HepG2 (cell line): ENCODE measurements at regions not wholly inside any gene's neighbourhood (a gene's known extent, or its start where the extent isn't known, plus 50 kb on each side); places are given as distances from the start of the nearest gene placed in this dataset.

Experiments
- ATAC-seq: fragments of 200-7000 bp; cut with Tn5 transposase; 3 replicates; pipeline ENCODE4 v1.9.1; 2020; ENCODE audit warnings: mild to moderate bottlenecking, moderate library complexity
- BruUV-seq: library from RNA; stranded (reverse); fragments of 400-500 nt; replicated peaks from 2 replicates; lab custom pipeline; 2021; lab: Mats Ljungman, UMichigan
- CTCF ChIA-PET: fragments of 300-600 bp; formaldehyde crosslinking; extraction: SDS; loops from one replicate; lab custom pipeline; 2021; ENCODE audit warnings: low total read pairs, inconsistent platforms, low intra/inter-chr PET ratio; lab: Yijun Ruan, JAX
- POLR2A ChIA-PET: fragments of 350-600 bp; sonication (Branson Sonifier 250); formaldehyde crosslinking; loops from one replicate; lab custom pipeline; 2020; ENCODE audit warnings: antibody characterized with exemption, inconsistent platforms; lab: Yijun Ruan, JAX
- DNase-seq: peaks from one replicate; pipeline ENCODE4 v3.0.0-alpha.2; 2015; ENCODE audit warnings: low spot score
- FAIRE-seq: peaks from 3 replicates; lab custom pipeline; 2011; peaks lifted over from hg19 to GRCh38; lab: Jason Lieb, UNC
- H2AFZ ChIP-seq: one replicate; pipeline ENCODE4 v1.6.1; 2011; ENCODE audit warnings: low read length, inconsistent platforms
- H3K27ac ChIP-seq: fragments of 300-600 bp; 3 replicates; pipeline ENCODE4 v1.8.0; 2011; ENCODE audit warnings: mixed run types, mild to moderate bottlenecking, mixed read lengths, low read length, inconsistent platforms; ENCODE audit not compliant: insufficient read depth; ENCODE audit errors: extremely low read length
- H3K27me3 ChIP-seq, 2 experiments: fragments of 200-600 bp in 1 of 2; 2 replicates in 1 of 2; 3 replicates in 1 of 2; pipeline versions ENCODE4 v1.6.0 to v1.8.0; 2011; ENCODE audit warnings: low read length in 2 of 2, mild to moderate bottlenecking in 2 of 2, moderate library complexity in 2 of 2, inconsistent platforms in 1 of 2; ENCODE audit not compliant: insufficient read depth in 2 of 2, control insufficient read depth in 1 of 2
- H3K36me3 ChIP-seq, 2 experiments: fragments of 200-600 bp in 1 of 2; replicated peaks in 1 of 2; 2 replicates in 1 of 2; 3 replicates in 1 of 2; pipeline versions ENCODE4 v1.5.1 to v1.8.0; 2011; ENCODE audit warnings: low read length in 2 of 2, inconsistent platforms in 1 of 2; ENCODE audit not compliant: insufficient read depth in 2 of 2, control insufficient read depth in 1 of 2
- H3K4me1 ChIP-seq: 2 replicates; pipeline ENCODE4 v1.5.1; 2012; ENCODE audit warnings: low read length, inconsistent platforms; ENCODE audit not compliant: insufficient read depth
- H3K4me2 ChIP-seq: 2 replicates; pipeline ENCODE4 v1.6.0; 2011; ENCODE audit warnings: low read depth, low read length, inconsistent platforms
- H3K4me3 ChIP-seq, 3 experiments: fragments of 200-600 bp in 1 of 3; sonication (generic), shearing (Covaris generic) in 1 of 3; replicated peaks in 1 of 3; 2 replicates each; pipeline ENCODE4 v1.5.1; 2011 to 2016; ENCODE audit warnings: low read length in 3 of 3, inconsistent platforms in 2 of 3, low read depth in 2 of 3, mild to moderate bottlenecking in 2 of 3, control low read depth in 1 of 3, mixed read lengths in 1 of 3; ENCODE audit not compliant: insufficient read depth in 1 of 3
- H3K79me2 ChIP-seq: one replicate; pipeline ENCODE4 v1.6.1; 2011; ENCODE audit warnings: low read length, inconsistent platforms; ENCODE audit not compliant: insufficient read depth
- H3K9ac ChIP-seq: 2 replicates; pipeline ENCODE4 v1.6.0; 2011; ENCODE audit warnings: mild to moderate bottlenecking, low read depth, low read length, inconsistent platforms; ENCODE audit not compliant: insufficient read depth
- H3K9me3 ChIP-seq: 2 replicates; pipeline ENCODE4 v1.5.1; 2012; ENCODE audit warnings: mild to moderate bottlenecking, low read length
- H4K20me1 ChIP-seq: 2 replicates; pipeline ENCODE4 v1.6.0; 2011; ENCODE audit warnings: inconsistent platforms, mild to moderate bottlenecking, low read length, moderate library complexity; ENCODE audit not compliant: insufficient read depth
- ESRRA ChIP-seq: sonication (generic); formaldehyde crosslinking; IDR thresholded peaks from 2 replicates; pipeline ENCODE4 v1.5.1; 2020; ENCODE audit warnings: mild to moderate bottlenecking, low read depth, missing genetic modification reagents
- LRRFIP1 ChIP-seq: sonication (generic); formaldehyde crosslinking; conservative IDR thresholded peaks from 2 replicates; pipeline ENCODE4 v1.4.0; 2020; ENCODE audit warnings: missing genetic modification reagents
- TERF1 ChIP-seq: sonication (generic); formaldehyde crosslinking; IDR thresholded peaks from 2 replicates; pipeline ENCODE4 v1.8.0; 2022; ENCODE audit warnings: mild to moderate bottlenecking, missing genetic modification reagents, moderate library complexity
- ZNF234 ChIP-seq: sonication (generic); formaldehyde crosslinking; conservative IDR thresholded peaks from 2 replicates; pipeline ENCODE4 v1.5.1; 2020; ENCODE audit warnings: mild to moderate bottlenecking, missing genetic modification reagents
- ZNF432 ChIP-seq: sonication (generic); formaldehyde crosslinking; IDR thresholded peaks from 2 replicates; pipeline ENCODE4 v1.5.0; 2020; ENCODE audit warnings: missing genetic modification reagents, mild to moderate bottlenecking, borderline replicate concordance
- ZNF652 ChIP-seq: IDR thresholded peaks from 2 replicates; pipeline ENCODE4 v1.6.1; 2016; ENCODE audit warnings: low read depth, borderline replicate concordance
- WGBS: methylation state at CpG from one replicate; pipeline ENCODE4 v1.1.6; 2017; ENCODE audit warnings: low lambda C conversion rate; 5-methylcytosine and 5-hydroxymethylcytosine counted together
- in situ Hi-C: cut with HindIII; loops from 2 replicates; pipeline ENCODE4 v1.10.0; 2017; ENCODE audit warnings: low pct_unique_long_range_greater_than_20kb; ENCODE audit not compliant: extremely low pct_ligation_motif_present
- intact Hi-C: fragments of 100-400 bp; cut with micrococcal nuclease; formaldehyde crosslinking; loops from one replicate; pipeline ENCODE4 v1.10.0; 2022; ENCODE audit not compliant: unreplicated experiment
- TF ChIP-seq, protein P1 (sequence below): sonication (generic); formaldehyde crosslinking; IDR thresholded peaks from 2 replicates; pipeline ENCODE4 v1.4.0; 2020; ENCODE audit warnings: mild to moderate bottlenecking, missing genetic modification reagents, borderline replicate concordance

GRCh38 chr10:25849988-25850387 lies 84.0 kb upstream of the MYO3A start:
- Histone ChIP-seq H3K4me1 (no peaks in the 10 kb centered on the region), H3K27ac (no peak overlapping the region), H2AFZ (no peak overlapping the region), H3K79me2 (no peaks in the 10 kb centered on the region), H3K4me2 (no peak overlapping the region), H3K36me3 (no peaks in the 10 kb centered on the region), H3K9me3 (no peaks in the 10 kb centered on the region), H3K4me3 (no peak overlapping the region), H4K20me1 (no peaks in the 10 kb centered on the region), H3K9ac (no peak overlapping the region), H3K27me3 (no peaks in the 10 kb centered on the region)
- in situ Hi-C loops (no loop called here), intact Hi-C loops (no loop called here)
- no TSS peak for BruUV-seq
- ATAC-seq, result no peak
- TF ChIP-seq LRRFIP1 (CRISPR knock-in tag), result no peak
- no peak for TF ChIP-seq ZNF652 (CRISPR knock-in tag)
- TF ChIP-seq ZNF432 (CRISPR knock-in tag), result no peak
- TF ChIP-seq, protein P1, sequence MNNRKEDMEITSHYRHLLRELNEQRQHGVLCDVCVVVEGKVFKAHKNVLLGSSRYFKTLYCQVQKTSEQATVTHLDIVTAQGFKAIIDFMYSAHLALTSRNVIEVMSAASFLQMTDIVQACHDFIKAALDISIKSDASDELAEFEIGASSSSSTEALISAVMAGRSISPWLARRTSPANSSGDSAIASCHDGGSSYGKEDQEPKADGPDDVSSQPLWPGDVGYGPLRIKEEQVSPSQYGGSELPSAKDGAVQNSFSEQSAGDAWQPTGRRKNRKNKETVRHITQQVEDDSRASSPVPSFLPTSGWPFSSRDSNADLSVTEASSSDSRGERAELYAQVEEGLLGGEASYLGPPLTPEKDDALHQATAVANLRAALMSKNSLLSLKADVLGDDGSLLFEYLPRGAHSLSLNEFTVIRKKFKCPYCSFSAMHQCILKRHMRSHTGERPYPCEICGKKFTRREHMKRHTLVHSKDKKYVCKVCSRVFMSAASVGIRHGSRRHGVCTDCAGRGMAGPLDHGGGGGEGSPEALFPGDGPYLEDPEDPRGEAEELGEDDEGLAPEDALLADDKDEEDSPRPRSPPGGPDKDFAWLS (CRISPR knock-in tag), result no peak
- no peak for TF ChIP-seq TERF1
- TF ChIP-seq ESRRA (CRISPR knock-in tag), result no peak
- TF ChIP-seq ZNF234 (CRISPR knock-in tag), result no peak
- CTCF ChIA-PET, result no interaction called here
- 11% methylated on average over 4 of the region's 4 CpGs for WGBS
- FAIRE-seq, result no peak
- POLR2A ChIA-PET, result no interaction called here
- DNase-seq, result no peak
